Gastrocnemius medialis (tissue), 4 donors: ENCODE measurements at regions not wholly inside any gene's neighbourhood (a gene's known extent, or its start where the extent isn't known, plus 50 kb on each side); places are given as distances from the start of the nearest gene placed in this dataset.

ENCODE experiments used
- POLR2A ChIP-seq, 2 donors: fragments of 450-650 bp; IDR thresholded peaks; one replicate each; pipeline ENCODE4 v1.6.1; 2017; ENCODE audit warnings: antibody characterized with exemption in 2 of 2, mild to moderate bottlenecking in 2 of 2, moderate library complexity in 2 of 2
- TF ChIP-seq, protein P1 (sequence below), 5 experiments: fragments of 450-650 bp in 3 of 5; fragments of 200-600 bp in 2 of 5; sonication (generic) in 2 of 5; IDR thresholded peaks in 4 of 5; conservative IDR thresholded peaks in 1 of 5; 1 replicate in 4 of 5; 2 replicates in 1 of 5; pipeline ENCODE4 v1.5.1; 2016 to 2019; ENCODE audit warnings: antibody characterized with exemption in 5 of 5, mild to moderate bottlenecking in 3 of 5, moderate library complexity in 3 of 5

DNA sequence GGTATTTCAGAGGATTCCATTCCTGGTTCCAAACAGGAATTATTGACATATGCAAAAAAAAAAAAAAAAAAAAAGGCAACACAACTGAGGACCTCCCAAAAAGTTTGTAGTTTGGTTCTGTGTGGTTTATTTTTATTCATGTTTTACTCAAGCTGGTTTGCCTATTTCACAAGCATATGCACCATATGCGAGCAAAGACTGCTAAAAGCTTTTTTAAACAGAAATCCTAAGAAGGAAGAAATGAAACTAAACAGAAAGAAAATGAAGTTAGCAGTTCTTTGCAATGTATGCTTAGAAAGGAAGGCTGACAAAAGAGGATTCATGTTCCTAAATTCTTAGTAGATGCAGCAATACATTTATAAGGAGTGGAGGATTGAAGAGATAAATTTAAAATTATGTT, 487.6 kb upstream of the FLRT2 start:
- TF ChIP-seq POLR2A (IDR thresholded peaks at IDR 0.05), result no peak
- TF ChIP-seq, protein P1, sequence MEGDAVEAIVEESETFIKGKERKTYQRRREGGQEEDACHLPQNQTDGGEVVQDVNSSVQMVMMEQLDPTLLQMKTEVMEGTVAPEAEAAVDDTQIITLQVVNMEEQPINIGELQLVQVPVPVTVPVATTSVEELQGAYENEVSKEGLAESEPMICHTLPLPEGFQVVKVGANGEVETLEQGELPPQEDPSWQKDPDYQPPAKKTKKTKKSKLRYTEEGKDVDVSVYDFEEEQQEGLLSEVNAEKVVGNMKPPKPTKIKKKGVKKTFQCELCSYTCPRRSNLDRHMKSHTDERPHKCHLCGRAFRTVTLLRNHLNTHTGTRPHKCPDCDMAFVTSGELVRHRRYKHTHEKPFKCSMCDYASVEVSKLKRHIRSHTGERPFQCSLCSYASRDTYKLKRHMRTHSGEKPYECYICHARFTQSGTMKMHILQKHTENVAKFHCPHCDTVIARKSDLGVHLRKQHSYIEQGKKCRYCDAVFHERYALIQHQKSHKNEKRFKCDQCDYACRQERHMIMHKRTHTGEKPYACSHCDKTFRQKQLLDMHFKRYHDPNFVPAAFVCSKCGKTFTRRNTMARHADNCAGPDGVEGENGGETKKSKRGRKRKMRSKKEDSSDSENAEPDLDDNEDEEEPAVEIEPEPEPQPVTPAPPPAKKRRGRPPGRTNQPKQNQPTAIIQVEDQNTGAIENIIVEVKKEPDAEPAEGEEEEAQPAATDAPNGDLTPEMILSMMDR (IDR thresholded peaks at IDR 0.05 in 4 of 5, conservative IDR thresholded peaks at IDR 0.05 in 1 of 5), result no peak
